Nephron progenitor cell (in vitro differentiated cells): ENCODE measurements at regions not wholly inside any gene's neighbourhood (a gene's known extent, or its start where the extent isn't known, plus 50 kb on each side); places are given as distances from the start of the nearest gene placed in this dataset.

Source experiments
- DNase-seq: peaks from one replicate; pipeline ENCODE4 v3.0.0; 2021
- H3K27ac Mint-ChIP-seq: 2 replicates; pipeline ENCODE4 v1.8.0; 2021; ENCODE audit warnings: mild to moderate bottlenecking, moderate library complexity, mixed read lengths
- H3K27me3 Mint-ChIP-seq: 2 replicates; pipeline ENCODE4 v1.8.0; 2021; ENCODE audit warnings: mild to moderate bottlenecking, low read depth, mixed read lengths; ENCODE audit not compliant: poor library complexity
- H3K36me3 Mint-ChIP-seq: 2 replicates; pipeline ENCODE4 v1.8.0; 2021; ENCODE audit warnings: low read depth, mixed read lengths
- H3K4me1 Mint-ChIP-seq: 2 replicates; pipeline ENCODE4 v1.8.0; 2021; ENCODE audit warnings: mixed read lengths
- H3K4me3 Mint-ChIP-seq: 2 replicates; pipeline ENCODE4 v1.8.0; 2021; ENCODE audit warnings: mild to moderate bottlenecking, moderate library complexity, mixed read lengths
- H3K9me3 Mint-ChIP-seq: 2 replicates; pipeline ENCODE4 v1.8.0; 2021; ENCODE audit warnings: mild to moderate bottlenecking, moderate library complexity, mixed read lengths
- CTCF ChIP-seq: fragments of 200-600 bp; sonication (generic); IDR thresholded peaks from 2 replicates; pipeline ENCODE4 v1.5.0; 2021; ENCODE audit warnings: antibody characterized with exemption

DNA sequence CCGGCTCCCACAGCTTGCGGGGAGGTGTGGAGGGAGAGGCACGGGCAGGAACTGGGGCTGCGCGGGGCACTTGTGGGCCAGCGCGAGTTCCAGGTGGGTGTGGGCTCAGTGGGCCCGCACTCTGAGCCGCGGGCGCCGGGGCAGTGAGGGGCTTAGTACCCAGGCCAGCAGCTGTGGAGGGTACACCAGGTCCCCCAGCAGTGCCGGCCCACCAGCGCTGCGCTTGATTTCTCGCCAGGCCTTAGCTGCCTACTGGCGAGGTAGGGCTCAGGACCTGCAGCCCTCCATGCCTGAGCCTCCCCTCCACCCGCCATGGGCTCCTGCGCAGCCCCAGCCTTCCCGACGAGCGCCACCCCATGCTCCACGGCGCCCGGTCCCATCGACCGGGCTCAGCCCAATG, 337.9 kb upstream of the ACVR2A start:
- Mint-ChIP-seq H3K4me3 (no peak overlapping the region), H3K27ac (no peak overlapping the region), H3K9me3 (peaks cover 12% of the 10 kb centered on the region), H3K36me3 (no peaks in the 10 kb centered on the region), H3K27me3 (no peaks in the 10 kb centered on the region), H3K4me1 (peaks cover 28% of the 10 kb centered on the region)
- no peak for TF ChIP-seq CTCF
- DNase-seq, result no peak

DNA sequence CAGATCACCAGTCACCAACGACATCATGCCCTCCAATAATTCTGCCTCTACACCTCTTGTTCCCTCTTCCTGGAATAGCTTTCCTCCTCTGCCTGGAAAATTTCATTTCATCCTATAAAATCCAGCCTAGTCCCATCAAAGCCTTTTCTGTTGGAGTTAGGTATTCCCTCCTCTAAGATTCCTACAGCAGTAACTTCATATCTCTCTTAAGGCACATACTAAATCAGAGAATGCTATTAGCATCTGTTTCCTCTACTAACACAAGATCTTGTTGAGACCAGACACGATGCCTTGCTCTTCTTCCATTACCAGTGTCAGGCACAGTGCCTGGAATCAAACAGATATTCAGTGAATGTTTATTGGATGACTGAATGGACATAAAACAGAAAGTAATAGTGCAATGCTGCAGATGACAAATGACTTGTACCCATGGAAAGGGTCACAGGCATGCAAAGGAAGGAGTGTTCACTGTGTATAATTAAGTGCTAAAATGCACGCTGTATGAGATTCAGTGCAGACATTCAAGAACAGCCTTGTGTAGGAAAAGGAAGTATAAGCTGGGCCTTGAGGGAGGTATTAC, 342.0 kb upstream of the ACVR2A start:
- TF ChIP-seq CTCF, result no peak
- H3K27me3 Mint-ChIP-seq, result no peaks in the 10 kb centered on the region
- H3K4me1 Mint-ChIP-seq, result peaks cover 23% of the 10 kb centered on the region
- no peak overlapping the region for H3K27ac Mint-ChIP-seq
- H3K36me3 Mint-ChIP-seq, result no peaks in the 10 kb centered on the region
- no peak overlapping the region for H3K4me3 Mint-ChIP-seq
- DNase-seq, result no peak
- H3K9me3 Mint-ChIP-seq, result peaks cover 9% of the 10 kb centered on the region

- no peaks in the 10 kb centered on the region for H3K36me3 Mint-ChIP-seq
- H3K27ac Mint-ChIP-seq, result peak overlapping the region; percentile 18
- H3K27me3 Mint-ChIP-seq, result no peaks in the 10 kb centered on the region
- DNase-seq, result no peak
- H3K4me1 Mint-ChIP-seq, result peaks cover 23% of the 10 kb centered on the region
- H3K4me3 Mint-ChIP-seq, result peak overlapping the region; percentile 38
- H3K9me3 Mint-ChIP-seq, result peaks cover 4% of the 10 kb centered on the region
- TF ChIP-seq CTCF, result no peak
Observed at GRCh38 chr2:147501968-147502367, 342.9 kb upstream of the ACVR2A start.

- no peak for TF ChIP-seq CTCF
- H3K27ac Mint-ChIP-seq, result no peak overlapping the region
- no peaks in the 10 kb centered on the region for H3K27me3 Mint-ChIP-seq
Observed at GRCh38 chr2:147500819-147501395, 343.9 kb upstream of the ACVR2A start.

GRCh38 chr2:147500229-147500628, 344.6 kb upstream of the ACVR2A start:
- Mint-ChIP-seq H3K9me3 (no peaks in the 10 kb centered on the region), H3K36me3 (no peaks in the 10 kb centered on the region), H3K4me1 (peaks cover 23% of the 10 kb centered on the region), H3K4me3 (no peak overlapping the region), H3K27me3 (no peaks in the 10 kb centered on the region), H3K27ac (no peak overlapping the region)
- DNase-seq, result no peak
- TF ChIP-seq CTCF, result no peak

More at GRCh38 chr2:147500819-147501395, 343.9 kb upstream of the ACVR2A start:
- Mint-ChIP-seq H3K4me3 (no peak overlapping the region), H3K4me1 (peaks cover 23% of the 10 kb centered on the region), H3K36me3 (no peaks in the 10 kb centered on the region), H3K9me3 (no peaks in the 10 kb centered on the region)
- no peak for DNase-seq

DNA sequence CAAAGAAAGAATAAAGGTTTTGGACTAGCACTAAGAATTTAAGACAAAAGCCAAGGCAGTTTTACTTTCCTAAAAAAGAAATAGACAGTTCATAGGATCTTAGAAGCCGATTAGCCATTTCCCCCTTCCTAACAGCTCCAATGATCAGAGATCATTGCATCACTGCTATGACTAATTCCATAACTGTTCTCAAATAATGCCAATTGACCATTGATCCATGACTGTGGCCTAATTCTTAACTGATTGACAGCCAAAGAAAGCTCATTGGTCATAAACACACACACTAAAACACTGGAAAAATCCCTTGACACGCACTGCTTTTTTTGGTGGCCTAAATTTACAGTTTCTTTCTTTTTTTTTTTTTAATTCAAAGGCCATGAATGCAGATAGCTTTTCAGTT, 345.0 kb upstream of the ACVR2A start:
- Mint-ChIP-seq H3K27me3 (no peaks in the 10 kb centered on the region), H3K9me3 (no peaks in the 10 kb centered on the region), H3K4me3 (no peak overlapping the region), H3K27ac (no peak overlapping the region), H3K4me1 (peaks cover 23% of the 10 kb centered on the region), H3K36me3 (no peaks in the 10 kb centered on the region)
- no peak for DNase-seq
- no peak for TF ChIP-seq CTCF
